B cell (primary cell): ENCODE measurements at regions not wholly inside any gene's neighbourhood (a gene's known extent, or its start where the extent isn't known, plus 50 kb on each side); places are given as distances from the start of the nearest gene placed in this dataset.

ENCODE experiments used
- ATAC-seq: fragments of 200-7000 bp; cut with Tn5 transposase; one replicate; pipeline ENCODE4 v1.10.0; 2021; ENCODE audit warnings: low read depth, mild to moderate bottlenecking, moderate number of reproducible peaks, moderate library complexity
- CTCF ChIA-PET: fragments of 350-600 bp; sonication (Branson Sonifier 250); formaldehyde crosslinking; loops from one replicate; lab custom pipeline; 2021; ENCODE audit warnings: antibody characterized with exemption, inconsistent platforms; lab: Charles Lee
- POLR2A ChIA-PET: fragments of 350-600 bp; sonication (Branson Sonifier 250); formaldehyde crosslinking; loops from one replicate; lab custom pipeline; 2021; ENCODE audit warnings: antibody characterized with exemption; lab: Charles Lee
- DNase-seq: peaks from one replicate; pipeline ENCODE4 v3.0.0; 2013
- H2AFZ ChIP-seq: 2 replicates; pipeline ENCODE4 v1.6.1; 2012; ENCODE audit warnings: mild to moderate bottlenecking, low read depth, low read length; ENCODE audit not compliant: insufficient read depth, poor library complexity, severe bottlenecking
- H3K27ac ChIP-seq, 2 donors: 1 replicate in 1 of 2; 2 replicates in 1 of 2; pipeline ENCODE4 v1.5.1; 2012 to 2013; ENCODE audit warnings: low read length in 2 of 2, mild to moderate bottlenecking in 2 of 2, moderate library complexity in 1 of 2
- H3K27me3 ChIP-seq, 4 experiments: fragments of 200-600 bp in 1 of 4; sonication (generic) in 1 of 4; replicated peaks in 1 of 4; 1 replicate in 2 of 4; 2 replicates in 2 of 4; pipeline versions ENCODE4 v1.6.1 to v1.7.0; 2013 to 2016; ENCODE audit warnings: low read length in 3 of 4, mild to moderate bottlenecking in 2 of 4, mixed read lengths in 1 of 4, moderate library complexity in 1 of 4; ENCODE audit not compliant: insufficient read depth in 4 of 4, control insufficient read depth in 3 of 4; ENCODE audit errors: control extremely low read depth in 1 of 4
- H3K36me3 ChIP-seq, 2 experiments: replicated peaks in 1 of 2; 1 replicate in 1 of 2; 2 replicates in 1 of 2; pipeline versions ENCODE4 v1.6.1 to v1.7.1; 2013; ENCODE audit warnings: low read length in 1 of 2; ENCODE audit not compliant: insufficient read depth in 2 of 2, control insufficient read depth in 1 of 2; ENCODE audit errors: control extremely low read depth in 1 of 2, extremely low read depth in 1 of 2
- H3K4me1 ChIP-seq, 2 donors: fragments of 200-600 bp in 1 of 2; sonication (generic) in 1 of 2; 1 replicate in 1 of 2; 2 replicates in 1 of 2; pipeline versions ENCODE4 v1.5.1 to v1.6.1; 2013 to 2017; ENCODE audit warnings: low read length in 2 of 2; ENCODE audit not compliant: control insufficient read depth in 2 of 2, insufficient read depth in 2 of 2
- H3K4me2 ChIP-seq: replicated peaks from 2 replicates; pipeline ENCODE3; 2012; ENCODE audit warnings: mild to moderate bottlenecking, low read depth, low read length; ENCODE audit not compliant: poor library complexity, severe bottlenecking
- H3K4me3 ChIP-seq, 5 experiments: fragments of 200-600 bp in 1 of 5; sonication (generic) in 1 of 5; 1 replicate in 3 of 5; 2 replicates in 2 of 5; pipeline versions ENCODE4 v1.5.1 to v1.7.0; 2011 to 2016; ENCODE audit warnings: low read length in 4 of 5, mild to moderate bottlenecking in 4 of 5, low read depth in 2 of 5, control low read depth in 1 of 5, moderate library complexity in 1 of 5; ENCODE audit not compliant: insufficient read depth in 1 of 5; ENCODE audit errors: control extremely low read depth in 1 of 5, extremely low read depth in 1 of 5
- H3K79me2 ChIP-seq: fragments of 200-600 bp; sonication (generic); one replicate; pipeline ENCODE4 v1.6.0; 2016; ENCODE audit warnings: low read length; ENCODE audit not compliant: control insufficient read depth, insufficient read depth
- H3K9ac ChIP-seq: fragments of 200-600 bp; sonication (generic); 2 replicates; pipeline ENCODE4 v1.6.1; 2017; ENCODE audit warnings: mild to moderate bottlenecking, low read length, moderate library complexity
- H3K9me3 ChIP-seq, 3 donors: one replicate each; pipeline versions ENCODE4 v1.6.1 to v1.7.1; 2013; ENCODE audit warnings: low read length in 2 of 3; ENCODE audit not compliant: control insufficient read depth in 2 of 3, insufficient read depth in 1 of 3; ENCODE audit errors: control extremely low read depth in 1 of 3
- H4K20me1 ChIP-seq: 2 replicates; pipeline ENCODE4 v1.6.0; 2012; ENCODE audit warnings: mild to moderate bottlenecking, low read length; ENCODE audit not compliant: insufficient read depth, control insufficient read depth, poor library complexity, severe bottlenecking
- H3K27ac Mint-ChIP-seq: one replicate; pipeline ENCODE4 v1.8.0; 2021; ENCODE audit warnings: mixed read lengths
- H3K27me3 Mint-ChIP-seq: one replicate; pipeline ENCODE4 v1.8.0; 2021; ENCODE audit warnings: mixed read lengths
- H3K4me1 Mint-ChIP-seq: one replicate; pipeline ENCODE4 v1.8.0; 2021; ENCODE audit warnings: mixed read lengths
- H3K4me3 Mint-ChIP-seq: one replicate; pipeline ENCODE4 v1.8.0; 2021; ENCODE audit warnings: mixed read lengths
- H3K9me3 Mint-ChIP-seq: one replicate; pipeline ENCODE4 v1.8.0; 2022; ENCODE audit warnings: mixed read lengths; ENCODE audit not compliant: insufficient read depth
- EZH2 ChIP-seq: IDR thresholded peaks from 2 replicates; pipeline ENCODE4 v1.6.1; 2012; ENCODE audit warnings: borderline replicate concordance, low read depth, mild to moderate bottlenecking, moderate library complexity, low read length; ENCODE audit not compliant: insufficient read depth, poor library complexity, severe bottlenecking
- WGBS: methylation state at CpG from one replicate; pipeline ENCODE4 v1.1.5; 2013; ENCODE audit warnings: missing lambda C conversion rate; ENCODE audit not compliant: insufficient coverage; 5-methylcytosine and 5-hydroxymethylcytosine counted together
- intact Hi-C: fragments of 100-400 bp; cut with micrococcal nuclease; formaldehyde crosslinking; loops from one replicate; pipeline ENCODE4 v1.10.0; 2022
- TF ChIP-seq, protein P1 (sequence below): fragments of 200-600 bp; IDR thresholded peaks from one replicate; pipeline ENCODE4 v1.8.0; 2022; ENCODE audit warnings: antibody characterized with exemption, mild to moderate bottlenecking

DNA sequence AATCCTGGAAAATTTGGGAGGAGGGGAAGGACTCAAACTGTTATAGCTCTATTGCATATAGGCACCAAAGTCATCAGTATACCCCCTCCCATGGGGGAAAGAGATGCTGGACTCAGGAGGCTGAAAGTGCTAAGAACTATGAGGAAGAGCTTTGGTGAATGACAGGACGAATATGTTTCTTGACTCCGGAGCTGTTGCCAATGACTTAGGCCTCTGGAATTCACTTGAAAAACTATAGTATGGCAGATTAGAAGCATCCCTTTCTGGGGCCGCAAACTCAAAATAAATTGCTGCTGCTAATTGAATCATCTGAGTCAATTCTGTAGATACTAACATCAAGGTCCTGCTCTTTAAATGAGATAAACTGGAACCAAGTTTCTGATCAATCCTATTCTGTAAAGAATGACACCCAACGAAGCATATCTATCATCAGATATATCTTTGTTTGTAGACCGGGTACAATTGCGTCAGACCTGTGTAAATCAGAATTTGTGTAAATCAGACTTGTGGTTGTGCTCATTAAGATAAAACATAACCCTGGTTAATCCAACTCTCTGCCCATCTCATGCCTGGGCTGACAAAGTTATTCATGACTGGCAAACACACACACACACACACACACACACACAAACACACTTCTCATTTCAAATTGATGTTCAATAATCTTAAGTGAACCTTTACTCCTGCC lies 1793.8 kb upstream of the PCDH20 start:
- no peak for ATAC-seq
- H3K4me3 Mint-ChIP-seq, result no peak overlapping the region
- TF ChIP-seq EZH2, result no peak
- TF ChIP-seq, protein P1, sequence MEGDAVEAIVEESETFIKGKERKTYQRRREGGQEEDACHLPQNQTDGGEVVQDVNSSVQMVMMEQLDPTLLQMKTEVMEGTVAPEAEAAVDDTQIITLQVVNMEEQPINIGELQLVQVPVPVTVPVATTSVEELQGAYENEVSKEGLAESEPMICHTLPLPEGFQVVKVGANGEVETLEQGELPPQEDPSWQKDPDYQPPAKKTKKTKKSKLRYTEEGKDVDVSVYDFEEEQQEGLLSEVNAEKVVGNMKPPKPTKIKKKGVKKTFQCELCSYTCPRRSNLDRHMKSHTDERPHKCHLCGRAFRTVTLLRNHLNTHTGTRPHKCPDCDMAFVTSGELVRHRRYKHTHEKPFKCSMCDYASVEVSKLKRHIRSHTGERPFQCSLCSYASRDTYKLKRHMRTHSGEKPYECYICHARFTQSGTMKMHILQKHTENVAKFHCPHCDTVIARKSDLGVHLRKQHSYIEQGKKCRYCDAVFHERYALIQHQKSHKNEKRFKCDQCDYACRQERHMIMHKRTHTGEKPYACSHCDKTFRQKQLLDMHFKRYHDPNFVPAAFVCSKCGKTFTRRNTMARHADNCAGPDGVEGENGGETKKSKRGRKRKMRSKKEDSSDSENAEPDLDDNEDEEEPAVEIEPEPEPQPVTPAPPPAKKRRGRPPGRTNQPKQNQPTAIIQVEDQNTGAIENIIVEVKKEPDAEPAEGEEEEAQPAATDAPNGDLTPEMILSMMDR, result no peak
- intact Hi-C loops, result no loop called here
- POLR2A ChIA-PET, result no interaction called here
- WGBS, result 88% methylated on average over 3 of the region's 6 CpGs
- H4K20me1 ChIP-seq, result no peaks in the 10 kb centered on the region
- H3K9me3 ChIP-seq, result peaks cover 0 to 3% (median 0%) of the 10 kb centered on the region in 3 donors
- no peak overlapping the region for H3K27ac Mint-ChIP-seq
- H3K4me2 ChIP-seq, result no peak overlapping the region
- no peaks in the 10 kb centered on the region for H3K4me1 Mint-ChIP-seq
- H3K27ac ChIP-seq, result no peak overlapping the region
- H3K79me2 ChIP-seq, result no peaks in the 10 kb centered on the region
- no peaks in the 10 kb centered on the region for H3K27me3 ChIP-seq
- DNase-seq, result no peak
- no peak overlapping the region for H3K4me3 ChIP-seq
- H3K9me3 Mint-ChIP-seq, result no peaks in the 10 kb centered on the region
- H2AFZ ChIP-seq, result no peak overlapping the region
- H3K4me1 ChIP-seq, result no peaks in the 10 kb centered on the region
- CTCF ChIA-PET, result no interaction called here
- H3K27me3 Mint-ChIP-seq, result no peaks in the 10 kb centered on the region
- no peaks in the 10 kb centered on the region for H3K36me3 ChIP-seq
- H3K9ac ChIP-seq, result no peak overlapping the region

DNA sequence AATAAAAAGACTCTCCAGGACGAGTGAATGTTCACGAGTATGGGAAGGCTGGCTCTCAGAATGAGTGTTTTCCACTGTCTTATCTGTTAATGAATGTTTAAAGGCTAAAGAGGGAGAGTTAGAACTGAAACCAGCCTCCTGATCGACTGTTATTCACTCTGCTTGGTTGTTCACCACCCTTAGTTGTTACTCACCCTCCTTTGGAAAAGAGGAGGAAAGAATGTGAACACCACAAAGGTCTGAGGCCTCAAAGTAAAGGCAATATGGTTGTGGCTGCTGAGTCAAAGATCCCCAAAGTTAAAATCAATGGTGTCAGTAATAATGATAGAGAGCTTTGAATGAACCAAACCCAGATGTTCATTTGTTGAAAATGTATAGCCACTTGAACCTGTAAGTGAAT lies 1793.2 kb upstream of the PCDH20 start:
- intact Hi-C loops, result no loop called here
- ATAC-seq, result no peak
- Mint-ChIP-seq H3K4me3 (no peak overlapping the region), H3K4me1 (no peaks in the 10 kb centered on the region), H3K9me3 (no peaks in the 10 kb centered on the region), H3K27ac (no peak overlapping the region), H3K27me3 (no peaks in the 10 kb centered on the region)
- Histone ChIP-seq H3K9ac (no peak overlapping the region), H3K4me1 (no peaks in the 10 kb centered on the region), H2AFZ (no peak overlapping the region), H3K4me2 (no peak overlapping the region), H3K79me2 (no peaks in the 10 kb centered on the region), H3K9me3 (peaks cover 0 to 3% (median 0%) of the 10 kb centered on the region in 3 donors), H4K20me1 (no peaks in the 10 kb centered on the region), H3K36me3 (no peaks in the 10 kb centered on the region), H3K27ac (no peak overlapping the region), H3K27me3 (no peaks in the 10 kb centered on the region), H3K4me3 (no peak overlapping the region)
- POLR2A ChIA-PET, result no interaction called here
- TF ChIP-seq, protein P1, result no peak
- TF ChIP-seq EZH2, result no peak
- 78% methylated on average over 2 of the region's 3 CpGs for WGBS
- CTCF ChIA-PET, result no interaction called here
- DNase-seq, result no peak
